ENCODE measurements at regions not wholly inside any gene's neighbourhood (a gene's known extent, or its start where the extent isn't known, plus 50 kb on each side); places are given as distances from the start of the nearest gene placed in this dataset.

DNA sequence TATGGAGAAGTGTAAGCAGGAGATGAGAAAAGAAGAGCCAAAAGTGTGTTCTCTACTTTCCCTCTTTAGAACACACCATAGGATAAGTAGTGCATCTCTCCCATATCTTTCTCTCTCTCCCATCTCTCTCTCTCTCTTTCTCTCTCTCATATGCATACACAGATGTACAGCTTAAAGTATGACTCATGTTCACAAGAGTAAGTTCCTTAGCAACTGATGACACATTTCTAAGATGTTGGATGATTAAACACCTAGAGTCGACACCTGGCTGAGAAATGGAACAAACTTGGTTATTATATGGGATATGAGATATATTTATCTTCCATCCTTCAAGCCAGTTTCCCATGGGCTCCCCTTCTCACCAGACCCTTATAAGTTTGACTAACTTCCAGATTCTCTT lies 113.5 kb downstream of the TMEM132E start:
- DNase-seq: no peak

All from activated CD4-positive, alpha-beta T cell treated with anti-CD3 and anti-CD28 coated beads for 4 hours (primary cell).